ENCODE measurements at regions not wholly inside any gene's neighbourhood (a gene's known extent, or its start where the extent isn't known, plus 50 kb on each side); places are given as distances from the start of the nearest gene placed in this dataset.

DNA sequence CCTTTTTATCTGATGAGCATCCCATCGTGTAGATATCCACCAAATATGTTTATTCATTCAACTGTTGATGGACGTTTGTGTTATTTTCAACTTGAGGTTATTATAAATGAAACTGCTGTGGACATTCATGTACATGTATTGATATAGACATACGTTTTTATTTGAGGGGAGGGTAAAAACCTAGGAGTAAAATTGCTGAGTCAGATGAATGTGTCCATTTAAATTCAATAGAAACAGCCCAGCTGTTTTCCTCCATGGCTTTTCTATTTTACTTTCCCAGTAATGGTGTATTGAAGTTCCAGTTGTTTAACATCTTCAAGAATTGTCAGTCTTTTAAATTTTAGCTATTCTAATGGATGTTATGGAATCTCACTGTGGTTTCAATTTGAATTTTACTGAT, 348.7 kb upstream of the GALNTL6 start:
- no peak for DNase-seq (ENCODE audit: extremely low read depth, low read depth)

DNA sequence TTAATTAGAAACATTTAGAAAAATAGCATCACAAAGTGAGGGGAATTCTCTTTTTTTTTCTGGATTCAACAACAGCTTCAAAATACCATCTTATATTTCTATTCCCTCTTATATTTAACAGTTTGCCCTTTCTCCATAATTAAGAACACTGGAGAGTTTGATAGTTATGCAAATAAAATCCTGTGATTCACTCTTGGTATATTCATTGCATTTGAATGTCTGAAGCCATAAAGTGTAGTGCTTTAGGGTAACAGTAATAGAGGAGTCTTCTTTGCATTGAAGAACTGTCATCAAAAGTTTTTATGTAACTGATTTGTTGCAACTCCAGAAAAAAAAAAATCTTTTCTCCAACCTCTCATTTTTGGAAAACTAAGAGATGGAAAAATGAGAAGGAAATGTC, 352.0 kb upstream of the GALNTL6 start:
- no peak for TF ChIP-seq CTCF (IDR thresholded peaks at IDR 0.05; ENCODE audit: low read depth, low read length)
- DNase-seq (ENCODE audit: extremely low read depth, low read depth), result no peak

More for the DNA sequence above, 348.7 kb upstream of the GALNTL6 start:
- TF ChIP-seq CTCF (IDR thresholded peaks at IDR 0.05; ENCODE audit: low read depth, low read length), result no peak

- DNase-seq (ENCODE audit: extremely low read depth, low read depth), result no peak
- no peak for TF ChIP-seq CTCF (IDR thresholded peaks at IDR 0.05; ENCODE audit: low read depth, low read length)
Measured at GRCh38 chr4:171448919-171449481, 364.2 kb upstream of the GALNTL6 start.

DNA sequence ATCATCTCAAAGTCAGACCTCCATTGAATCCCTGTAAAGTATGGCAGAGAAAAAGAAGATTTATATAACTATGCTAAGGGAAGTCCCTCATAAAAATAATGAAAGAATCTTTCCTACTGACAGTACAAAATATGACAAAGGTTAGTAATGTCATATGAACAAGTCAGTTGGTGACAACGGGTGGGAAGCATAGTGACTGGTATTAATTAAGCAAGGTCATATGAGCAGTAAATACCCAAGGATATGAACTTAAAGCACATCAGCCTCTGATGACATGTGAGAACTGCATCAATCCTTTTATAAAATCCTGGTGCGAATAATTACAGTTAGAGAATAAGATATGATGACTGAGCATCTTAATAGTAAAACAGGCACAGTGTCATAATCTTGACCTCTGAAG, 364.8 kb upstream of the GALNTL6 start:
- TF ChIP-seq CTCF (IDR thresholded peaks at IDR 0.05; ENCODE audit: low read depth, low read length), result no peak
- no peak for DNase-seq (ENCODE audit: extremely low read depth, low read depth)

DNA sequence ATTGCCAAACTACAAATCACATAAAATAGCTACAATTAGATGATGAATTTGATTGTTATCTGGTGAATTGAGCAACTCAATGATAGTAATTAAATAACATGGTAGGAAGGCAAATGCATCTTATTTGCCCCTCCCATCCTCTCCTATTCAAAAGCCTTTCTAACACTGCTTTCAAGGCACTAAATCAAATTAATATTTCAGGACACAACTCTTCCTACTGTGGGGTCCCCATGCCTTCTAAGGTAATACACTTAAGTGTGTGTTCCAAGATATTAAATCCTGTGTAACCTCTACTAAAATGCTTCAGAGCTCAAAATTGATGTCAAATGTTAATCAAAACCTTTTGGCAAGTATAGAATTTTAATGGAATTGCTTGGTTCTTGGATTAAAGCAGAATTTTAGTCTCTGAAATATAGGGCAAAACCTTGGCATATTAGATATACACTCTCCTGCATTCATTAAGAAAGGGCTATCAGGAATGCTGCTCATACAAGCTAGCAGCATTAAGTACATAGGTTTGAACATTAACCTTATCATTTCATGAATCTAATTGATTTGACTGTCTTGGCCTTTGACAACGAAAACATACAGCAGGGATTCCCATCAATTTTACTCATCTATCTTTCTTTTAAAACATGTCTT, 371.8 kb upstream of the GALNTL6 start:
- no peak for TF ChIP-seq CTCF (IDR thresholded peaks at IDR 0.05; ENCODE audit: low read depth, low read length)

DNA sequence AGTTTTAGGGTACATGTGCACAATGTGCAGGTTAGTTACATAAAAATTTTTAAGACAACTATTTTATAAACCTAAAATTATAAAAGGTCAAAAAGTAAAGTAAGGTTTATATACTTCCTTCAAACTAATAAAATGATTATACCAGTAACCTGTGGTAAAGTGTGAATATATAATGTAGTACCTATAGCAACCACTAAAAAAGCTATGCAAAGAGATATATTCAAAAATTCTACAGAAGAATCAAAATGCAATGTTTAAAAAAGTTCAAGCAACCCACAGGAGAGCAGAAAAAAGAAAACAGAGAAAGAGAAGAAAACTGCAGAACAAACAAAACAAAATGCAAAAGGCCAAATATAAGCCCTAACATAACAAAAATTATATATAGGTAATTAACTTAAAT, 379.5 kb upstream of the GALNTL6 start:
- no peak for TF ChIP-seq CTCF (IDR thresholded peaks at IDR 0.05; ENCODE audit: low read depth, low read length)
- no peak for DNase-seq (ENCODE audit: extremely low read depth, low read depth)

More for the DNA sequence above, 371.8 kb upstream of the GALNTL6 start:
- DNase-seq (ENCODE audit: extremely low read depth, low read depth), result no peak

GRCh38 chr4:171432536-171432935, 380.7 kb upstream of the GALNTL6 start:
- TF ChIP-seq CTCF (IDR thresholded peaks at IDR 0.05; ENCODE audit: low read depth, low read length), result no peak
- DNase-seq (ENCODE audit: extremely low read depth, low read depth), result no peak

Measured in AG09319 (cell line).